ENCODE measurements at regions not wholly inside any gene's neighbourhood (a gene's known extent, or its start where the extent isn't known, plus 50 kb on each side); places are given as distances from the start of the nearest gene placed in this dataset.

GRCh38 chr7:98500764-98501163, 99.9 kb upstream of the BAIAP2L1 start:
- H3K27me3 Mint-ChIP-seq = peaks cover 4 to 11% of the 10 kb centered on the region in 2 donors

GRCh38 chr7:98496618-98497017, 95.7 kb upstream of the BAIAP2L1 start:
- Mint-ChIP-seq H3K27ac (no peak overlapping the region), H3K27me3 (no peaks in the 10 kb centered on the region), H3K4me3 (no peak overlapping the region), H3K4me1 (ENCODE audit: low read depth in 2 of 2) (no peaks in the 10 kb centered on the region), H3K9me3 (peaks cover 4% of the 10 kb centered on the region), H3K36me3 (peaks cover 4% of the 10 kb centered on the region)
- no peak for ATAC-seq
- DNase-seq (ENCODE audit: low spot score) = no peak

More at GRCh38 chr7:98500764-98501163, 99.9 kb upstream of the BAIAP2L1 start:
- Mint-ChIP-seq H3K36me3 (peaks cover 4% of the 10 kb centered on the region), H3K4me1 (ENCODE audit: low read depth in 2 of 2) (peaks cover 3 to 6% of the 10 kb centered on the region in 2 donors), H3K4me3 (no peak overlapping the region), H3K27ac (no peak overlapping the region), H3K9me3 (peaks cover 4% of the 10 kb centered on the region)
- DNase-seq (ENCODE audit: low spot score) (no peak), ATAC-seq (no peak)

- DNase-seq (ENCODE audit: low spot score) = no peak
- Mint-ChIP-seq H3K4me3 (no peak overlapping the region), H3K4me1 (ENCODE audit: low read depth in 2 of 2) (no peaks in the 10 kb centered on the region), H3K27me3 (no peaks in the 10 kb centered on the region), H3K36me3 (peaks cover 4% of the 10 kb centered on the region), H3K27ac (no peak overlapping the region), H3K9me3 (peaks cover 4% of the 10 kb centered on the region)
- ATAC-seq = no peak
These were observed 94.5 kb upstream of the BAIAP2L1 start for GRCh38 chr7:98495200-98495955.

GRCh38 chr7:98493030-98493778, 92.3 kb upstream of the BAIAP2L1 start:
- Mint-ChIP-seq H3K36me3 (peaks cover 4% of the 10 kb centered on the region), H3K4me3 (no peak overlapping the region), H3K9me3 (peaks cover 4% of the 10 kb centered on the region), H3K4me1 (ENCODE audit: low read depth in 2 of 2) (no peaks in the 10 kb centered on the region), H3K27ac (no peak overlapping the region), H3K27me3 (peaks cover 0 to 5% of the 10 kb centered on the region in 2 donors)
- ATAC-seq (no peak), DNase-seq (ENCODE audit: low spot score) (no peak)

GRCh38 chr7:98488167-98488566, 87.3 kb upstream of the BAIAP2L1 start:
- DNase-seq (ENCODE audit: low spot score) (no peak), ATAC-seq (no peak)
- Mint-ChIP-seq H3K27ac (no peak overlapping the region), H3K36me3 (no peaks in the 10 kb centered on the region), H3K4me1 (ENCODE audit: low read depth in 2 of 2) (no peaks in the 10 kb centered on the region), H3K27me3 (peaks cover 2 to 8% of the 10 kb centered on the region in 2 donors), H3K9me3 (no peaks in the 10 kb centered on the region), H3K4me3 (no peak overlapping the region)

GRCh38 chr7:98483964-98484545, 83.2 kb upstream of the BAIAP2L1 start:
- H3K27me3 Mint-ChIP-seq = peaks cover 2 to 8% of the 10 kb centered on the region in 2 donors

GRCh38 chr7:98483276-98483963, 82.5 kb upstream of the BAIAP2L1 start:
- no peak for DNase-seq (ENCODE audit: low spot score)
- Mint-ChIP-seq H3K4me3 (no peak overlapping the region), H3K27me3 (peaks cover 2 to 5% of the 10 kb centered on the region in 2 donors), H3K36me3 (no peaks in the 10 kb centered on the region), H3K27ac (no peak overlapping the region), H3K9me3 (no peaks in the 10 kb centered on the region), H3K4me1 (ENCODE audit: low read depth in 2 of 2) (no peaks in the 10 kb centered on the region)
- ATAC-seq = no peak

More at GRCh38 chr7:98483964-98484545, 83.2 kb upstream of the BAIAP2L1 start:
- no peak for DNase-seq (ENCODE audit: low spot score)
- ATAC-seq = no peak
- Mint-ChIP-seq H3K4me1 (ENCODE audit: low read depth in 2 of 2) (no peaks in the 10 kb centered on the region), H3K9me3 (no peaks in the 10 kb centered on the region), H3K27ac (no peak overlapping the region), H3K36me3 (no peaks in the 10 kb centered on the region), H3K4me3 (no peak overlapping the region)

- no peak overlapping the region for H3K4me3 Mint-ChIP-seq
- H3K9me3 Mint-ChIP-seq = no peaks in the 10 kb centered on the region
- H3K4me1 Mint-ChIP-seq (ENCODE audit: low read depth in 2 of 2) = no peaks in the 10 kb centered on the region
These were observed 78.4 kb upstream of the BAIAP2L1 start for GRCh38 chr7:98479318-98479717.

GRCh38 chr7:98475352-98475751, 74.5 kb upstream of the BAIAP2L1 start:
- no peak overlapping the region for H3K27ac Mint-ChIP-seq
- H3K4me3 Mint-ChIP-seq = no peak overlapping the region
- DNase-seq (ENCODE audit: low spot score) = peak; percentile 15

More at GRCh38 chr7:98479318-98479717, 78.4 kb upstream of the BAIAP2L1 start:
- Mint-ChIP-seq H3K27ac (no peak overlapping the region), H3K27me3 (no peaks in the 10 kb centered on the region), H3K36me3 (no peaks in the 10 kb centered on the region)
- DNase-seq (ENCODE audit: low spot score) (no peak), ATAC-seq (no peak)

GRCh38 chr7:98474558-98474957, 73.7 kb upstream of the BAIAP2L1 start:
- no peak overlapping the region for H3K4me3 Mint-ChIP-seq
- no peak for ATAC-seq
- peaks cover 4% of the 10 kb centered on the region in 2 donors for H3K4me1 Mint-ChIP-seq (ENCODE audit: low read depth in 2 of 2)
- H3K27me3 Mint-ChIP-seq = peaks cover 9 to 15% of the 10 kb centered on the region in 2 donors
- no peaks in the 10 kb centered on the region for H3K36me3 Mint-ChIP-seq
- peak; percentile 28 for DNase-seq (ENCODE audit: low spot score)
- no peaks in the 10 kb centered on the region for H3K9me3 Mint-ChIP-seq
- H3K27ac Mint-ChIP-seq = no peak overlapping the region

More at GRCh38 chr7:98475352-98475751, 74.5 kb upstream of the BAIAP2L1 start:
- Mint-ChIP-seq H3K4me1 (ENCODE audit: low read depth in 2 of 2) (peaks cover 4% of the 10 kb centered on the region in 2 donors), H3K9me3 (no peaks in the 10 kb centered on the region), H3K36me3 (no peaks in the 10 kb centered on the region), H3K27me3 (peaks cover 9 to 15% of the 10 kb centered on the region in 2 donors)
- ATAC-seq = no peak

GRCh38 chr7:98472521-98472954, 71.6 kb upstream of the BAIAP2L1 start:
- Mint-ChIP-seq H3K4me1 (ENCODE audit: low read depth in 2 of 2) (peaks cover 4% of the 10 kb centered on the region in 2 donors), H3K9me3 (no peaks in the 10 kb centered on the region), H3K4me3 (no peak overlapping the region), H3K27ac (no peak overlapping the region), H3K36me3 (no peaks in the 10 kb centered on the region), H3K27me3 (peaks cover 15 to 17% of the 10 kb centered on the region in 2 donors)
- ATAC-seq = peak in 1 of 2 donors; percentile 29
- DNase-seq (ENCODE audit: low spot score) = no peak

- peak; percentile 53 to 69 for ATAC-seq
- no peak for DNase-seq (ENCODE audit: low spot score)
- Mint-ChIP-seq H3K36me3 (no peaks in the 10 kb centered on the region), H3K4me3 (no peak overlapping the region), H3K27me3 (peaks cover 15 to 17% of the 10 kb centered on the region in 2 donors), H3K27ac (no peak overlapping the region), H3K4me1 (ENCODE audit: low read depth in 2 of 2) (peaks cover 4% of the 10 kb centered on the region in 2 donors), H3K9me3 (no peaks in the 10 kb centered on the region)
These were observed 69.8 kb upstream of the BAIAP2L1 start for GRCh38 chr7:98470485-98471240.

- DNase-seq (ENCODE audit: low spot score) (no peak), ATAC-seq (no peak)
- H3K9me3 Mint-ChIP-seq = no peaks in the 10 kb centered on the region
- H3K36me3 Mint-ChIP-seq = no peaks in the 10 kb centered on the region
- H3K27ac Mint-ChIP-seq = no peak overlapping the region
- no peak overlapping the region for H3K4me3 Mint-ChIP-seq
- peaks cover 4% of the 10 kb centered on the region in 2 donors for H3K4me1 Mint-ChIP-seq (ENCODE audit: low read depth in 2 of 2)
- peaks cover 15 to 17% of the 10 kb centered on the region in 2 donors for H3K27me3 Mint-ChIP-seq
These were observed 68.2 kb upstream of the BAIAP2L1 start for GRCh38 chr7:98469088-98469487.
